ENCODE measurements at regions not wholly inside any gene's neighbourhood (a gene's known extent, or its start where the extent isn't known, plus 50 kb on each side); places are given as distances from the start of the nearest gene placed in this dataset.
"Not testable (repeated sequence)": the region's sequence is repeated elsewhere in the genome, so short reads cannot be mapped to it uniquely, and the experiment has no call there.

GRCh38 chr17:20848869-20849443 is 193.9 kb downstream of the USP22 start:
- not testable (repeated sequence) for H3K9me3 ChIP-seq; H3K4me3 ChIP-seq; H3K27ac ChIP-seq; DNase-seq (ENCODE audit: low spot score in 2 of 2); H3K36me3 ChIP-seq
- H3K4me1 ChIP-seq, result peaks cover 0 to 21% (median 0%) of the 10 kb centered on the region in 4 donors
- TF ChIP-seq, protein P1, sequence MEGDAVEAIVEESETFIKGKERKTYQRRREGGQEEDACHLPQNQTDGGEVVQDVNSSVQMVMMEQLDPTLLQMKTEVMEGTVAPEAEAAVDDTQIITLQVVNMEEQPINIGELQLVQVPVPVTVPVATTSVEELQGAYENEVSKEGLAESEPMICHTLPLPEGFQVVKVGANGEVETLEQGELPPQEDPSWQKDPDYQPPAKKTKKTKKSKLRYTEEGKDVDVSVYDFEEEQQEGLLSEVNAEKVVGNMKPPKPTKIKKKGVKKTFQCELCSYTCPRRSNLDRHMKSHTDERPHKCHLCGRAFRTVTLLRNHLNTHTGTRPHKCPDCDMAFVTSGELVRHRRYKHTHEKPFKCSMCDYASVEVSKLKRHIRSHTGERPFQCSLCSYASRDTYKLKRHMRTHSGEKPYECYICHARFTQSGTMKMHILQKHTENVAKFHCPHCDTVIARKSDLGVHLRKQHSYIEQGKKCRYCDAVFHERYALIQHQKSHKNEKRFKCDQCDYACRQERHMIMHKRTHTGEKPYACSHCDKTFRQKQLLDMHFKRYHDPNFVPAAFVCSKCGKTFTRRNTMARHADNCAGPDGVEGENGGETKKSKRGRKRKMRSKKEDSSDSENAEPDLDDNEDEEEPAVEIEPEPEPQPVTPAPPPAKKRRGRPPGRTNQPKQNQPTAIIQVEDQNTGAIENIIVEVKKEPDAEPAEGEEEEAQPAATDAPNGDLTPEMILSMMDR (IDR thresholded peaks at IDR 0.05), result peak in 3 of 5 experiments; percentile 24 to 30 (median 29)
- peaks cover 0 to 29% of the 10 kb centered on the region in 2 donors for H3K27me3 ChIP-seq
- WGBS, 2 donors, result 70 to 71% methylated on average over 3 of the region's 3 CpGs

GRCh38 chr17:20851591-20852238 is 191.1 kb downstream of the USP22 start:
- Histone ChIP-seq H3K27me3 (peaks cover 0 to 21% of the 10 kb centered on the region in 2 donors), H3K4me3 (peak overlapping the region in 2 of 4 donors; percentile 33 to 38), H3K4me1 (peaks cover 0 to 21% (median 0%) of the 10 kb centered on the region in 4 donors)
- DNase-seq (ENCODE audit: low spot score in 2 of 2); H3K9me3 ChIP-seq; H3K27ac ChIP-seq; H3K36me3 ChIP-seq: not testable (repeated sequence)
- 7 to 8% methylated on average over 21 of the region's 21 CpGs for WGBS, 2 donors

DNA sequence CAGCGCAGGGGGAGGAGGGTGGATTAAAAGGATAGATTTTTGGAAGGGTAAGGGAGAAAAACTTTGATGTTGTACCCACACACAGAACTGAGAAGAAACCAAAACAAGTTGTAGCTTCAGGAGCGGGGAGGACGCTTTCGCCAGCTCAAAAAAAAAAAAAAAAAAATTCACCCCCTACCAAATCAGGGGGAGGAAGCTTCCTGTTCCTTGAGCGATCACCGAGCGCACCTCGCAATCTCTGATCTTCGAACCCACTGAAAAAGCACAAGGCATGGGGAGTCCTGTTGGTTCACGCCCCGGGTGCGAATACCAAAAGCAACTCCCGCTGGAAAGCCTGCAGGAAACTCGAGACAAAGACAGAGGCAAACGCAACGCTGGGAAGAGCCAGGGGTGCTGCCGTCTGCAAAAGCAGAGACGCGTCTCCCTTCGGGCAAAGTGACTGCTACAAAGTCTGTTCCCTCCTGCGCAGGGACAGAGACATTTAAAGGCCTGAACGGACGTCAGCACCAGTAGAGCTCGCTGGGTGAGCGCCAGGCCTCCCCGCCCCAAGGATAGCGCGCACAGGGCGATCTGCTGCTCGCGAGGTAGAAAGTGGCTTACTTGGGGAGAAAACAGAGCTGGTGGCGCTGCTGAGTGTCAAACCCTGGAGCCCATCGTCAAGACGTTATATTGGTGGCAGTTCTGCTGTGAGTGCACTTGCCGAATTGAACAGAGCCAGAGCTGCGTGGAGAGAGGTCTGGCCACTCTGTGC is 190.4 kb downstream of the USP22 start:
- Histone ChIP-seq H3K4me3 (peak overlapping the region in 3 of 4 donors; percentile 19 to 38 (median 33)), H3K9me3 (no peaks in the 10 kb centered on the region), H3K4me1 (peaks cover 0 to 21% (median 0%) of the 10 kb centered on the region in 4 donors), H3K36me3 (no peaks in the 10 kb centered on the region), H3K27me3 (peaks cover 0 to 21% of the 10 kb centered on the region in 2 donors), H3K27ac (no peak overlapping the region)
- no peak for DNase-seq (ENCODE audit: low spot score in 2 of 2)
- TF ChIP-seq, protein P1 (IDR thresholded peaks at IDR 0.05), result no peak
- TF ChIP-seq POLR2A (IDR thresholded peaks at IDR 0.05) (no peak), EP300 (IDR thresholded peaks at IDR 0.05) (no peak)
- WGBS, 2 donors, result 1% methylated on average over 34 to 36 of the region's 36 CpGs

GRCh38 chr17:20852990-20853370 is 189.8 kb downstream of the USP22 start:
- H3K27me3 ChIP-seq, result peaks cover 0 to 21% of the 10 kb centered on the region in 2 donors
- no peak for TF ChIP-seq EP300 (IDR thresholded peaks at IDR 0.05)
- no peak for TF ChIP-seq POLR2A (IDR thresholded peaks at IDR 0.05)
- TF ChIP-seq, protein P1 (IDR thresholded peaks at IDR 0.05), result no peak
- DNase-seq (ENCODE audit: low spot score in 2 of 2), result no peak
- peak overlapping the region in 2 of 4 donors; percentile 19 to 38 for H3K4me3 ChIP-seq
- H3K9me3 ChIP-seq, result no peaks in the 10 kb centered on the region
- no peak overlapping the region for H3K27ac ChIP-seq
- no peaks in the 10 kb centered on the region for H3K36me3 ChIP-seq
- 26 to 31% methylated on average over 6 of the region's 6 CpGs for whole genome bisulfite sequencing, 2 donors
- peaks cover 0 to 21% (median 0%) of the 10 kb centered on the region in 4 donors for H3K4me1 ChIP-seq

GRCh38 chr17:20855910-20856470 is 186.8 kb downstream of the USP22 start:
- not testable (repeated sequence) for H3K27ac ChIP-seq; H3K9me3 ChIP-seq; H3K4me3 ChIP-seq; H3K36me3 ChIP-seq; DNase-seq (ENCODE audit: low spot score in 2 of 2)
- Histone ChIP-seq H3K4me1 (peaks cover 0 to 21% (median 0%) of the 10 kb centered on the region in 4 donors), H3K27me3 (peaks cover 0 to 18% of the 10 kb centered on the region in 2 donors)
- 90 to 92% methylated on average over 2 of the region's 2 CpGs for WGBS, 2 donors

DNA sequence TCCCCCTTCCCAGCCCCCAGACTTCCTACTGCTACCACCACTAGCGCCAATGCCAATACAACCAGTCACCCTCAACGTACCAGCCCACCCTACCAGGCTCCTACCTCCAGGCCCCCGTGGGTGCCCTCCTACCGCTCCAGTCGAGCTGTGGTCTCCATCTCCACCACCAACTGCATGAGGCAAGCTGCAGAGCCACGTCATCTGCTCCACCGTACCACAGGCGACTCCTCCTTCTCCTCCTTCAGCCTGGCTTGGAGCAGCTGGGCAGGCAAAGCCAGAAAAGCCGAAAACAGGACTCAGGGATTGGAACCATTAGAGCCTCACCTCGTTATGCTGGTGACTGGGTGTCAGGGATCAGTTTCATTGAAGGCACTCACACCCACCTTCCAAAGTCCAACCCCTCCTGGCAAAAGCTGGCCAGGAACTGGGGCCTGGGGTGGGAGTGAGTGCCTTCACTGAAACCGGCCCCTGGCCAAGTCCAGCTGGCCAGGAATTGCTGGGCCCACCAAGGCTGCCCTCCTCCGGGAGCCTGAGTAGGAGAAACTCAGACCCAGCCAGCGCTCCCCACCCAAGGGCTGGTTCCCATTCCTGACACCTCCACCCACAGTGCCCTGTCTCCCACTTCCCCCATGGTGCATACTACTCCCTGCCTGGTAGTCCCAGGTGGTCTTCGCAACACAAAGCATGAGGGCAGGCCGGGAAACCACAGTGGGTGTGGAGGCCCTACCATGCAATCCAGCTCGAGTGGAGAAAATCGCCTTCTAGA is 176.2 kb downstream of the USP22 start:
- not testable (repeated sequence) for H3K9me3 ChIP-seq; H3K36me3 ChIP-seq; DNase-seq (ENCODE audit: low spot score in 2 of 2); H3K4me3 ChIP-seq; H3K27me3 ChIP-seq; H3K4me1 ChIP-seq; H3K27ac ChIP-seq
- WGBS, 2 donors, result 91 to 93% methylated on average over 16 to 17 of the region's 17 CpGs

- DNase-seq (ENCODE audit: low spot score in 2 of 2); H3K27me3 ChIP-seq; H3K4me3 ChIP-seq; H3K36me3 ChIP-seq; H3K9me3 ChIP-seq; H3K27ac ChIP-seq; H3K4me1 ChIP-seq: not testable (repeated sequence)
- 67 to 84% methylated on average over 6 of the region's 6 CpGs for WGBS, 2 donors
Observed at GRCh38 chr17:20867436-20867937, 175.3 kb downstream of the USP22 start.

GRCh38 chr17:20867938-20868661 is 174.7 kb downstream of the USP22 start:
- H3K9me3 ChIP-seq; H3K27ac ChIP-seq; H3K4me3 ChIP-seq; H3K36me3 ChIP-seq; DNase-seq (ENCODE audit: low spot score in 2 of 2); H3K27me3 ChIP-seq; H3K4me1 ChIP-seq: not testable (repeated sequence)
- WGBS, 2 donors, result 91 to 96% methylated on average over 25 of the region's 25 CpGs

All from tibial nerve (tissue), 4 donors.